ENCODE measurements at regions not wholly inside any gene's neighbourhood (a gene's known extent, or its start where the extent isn't known, plus 50 kb on each side); places are given as distances from the start of the nearest gene placed in this dataset.

DNA sequence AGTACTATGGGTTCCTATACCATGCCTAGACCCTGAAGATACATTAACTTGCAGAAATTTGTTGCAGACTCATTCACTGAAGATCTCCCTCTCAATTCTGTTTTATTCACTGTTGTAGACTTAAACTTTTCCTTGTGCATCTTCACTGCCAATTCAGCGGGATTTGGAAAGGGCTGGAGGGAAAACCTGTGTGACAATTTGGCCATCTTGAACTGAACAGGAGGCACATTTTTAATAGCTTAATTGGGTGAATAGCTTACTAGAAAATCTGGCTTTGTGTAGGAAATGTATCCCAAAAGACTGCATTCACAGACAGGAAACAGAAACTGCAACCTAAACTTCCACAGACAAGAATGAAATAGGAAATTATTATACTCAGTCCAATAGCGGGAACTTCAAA lies 512.3 kb downstream of the XIRP2 start:
- no peak for TF ChIP-seq POLR2AphosphoS5 (IDR thresholded peaks at IDR 0.05; ENCODE audit: borderline replicate concordance, low read depth, low read length)
- no peak for TF ChIP-seq EZH2 (IDR thresholded peaks at IDR 0.05)
